CD4-positive, alpha-beta T cell (primary cell): ENCODE measurements at regions not wholly inside any gene's neighbourhood (a gene's known extent, or its start where the extent isn't known, plus 50 kb on each side); places are given as distances from the start of the nearest gene placed in this dataset.
A peak's percentile ranks its signal among the peaks of the same experiment; 100 is the strongest.

Experiments
- ATAC-seq: fragments of 200-7000 bp; cut with Tn5 transposase; one replicate; pipeline ENCODE4 v1.10.0; 2022; ENCODE audit warnings: mild to moderate bottlenecking; ENCODE audit not compliant: poor library complexity
- CTCF ChIA-PET: fragments of 350-600 bp; sonication (Branson Sonifier 250); formaldehyde crosslinking; loops from one replicate; lab custom pipeline; 2021; ENCODE audit warnings: antibody characterized with exemption, inconsistent platforms; lab: Charles Lee
- POLR2A ChIA-PET: fragments of 350-600 bp; sonication (Branson Sonifier 250); formaldehyde crosslinking; loops from one replicate; lab custom pipeline; 2021; ENCODE audit warnings: antibody characterized with exemption, inconsistent platforms; lab: Charles Lee
- DNase-seq, 14 experiments: peaks; one replicate each; pipeline ENCODE4 v3.0.0-alpha.2; 2013 to 2020; ENCODE audit warnings: mixed read lengths in 2 of 14
- H3K27ac ChIP-seq, 2 donors: one replicate each; pipeline versions ENCODE4 v1.5.1 to v1.7.0; 2013; ENCODE audit warnings: low read length in 2 of 2, low read depth in 1 of 2, mild to moderate bottlenecking in 1 of 2
- H3K27me3 ChIP-seq, 2 experiments: 1 replicate in 1 of 2; 2 replicates in 1 of 2; pipeline versions ENCODE4 v1.6.1 to v1.7.0; 2013; ENCODE audit warnings: low read length in 2 of 2, control low read depth in 1 of 2, mild to moderate bottlenecking in 1 of 2, moderate library complexity in 1 of 2; ENCODE audit not compliant: insufficient read depth in 2 of 2, control insufficient read depth in 1 of 2
- H3K36me3 ChIP-seq: one replicate; pipeline ENCODE4 v1.6.1; 2013; ENCODE audit warnings: low read length, control low read depth; ENCODE audit not compliant: insufficient read depth
- H3K4me1 ChIP-seq: one replicate; pipeline ENCODE4 v1.6.1; 2013; ENCODE audit warnings: low read length, control low read depth; ENCODE audit not compliant: insufficient read depth
- H3K4me3 ChIP-seq: one replicate; pipeline ENCODE4 v1.5.1; 2013; ENCODE audit warnings: mild to moderate bottlenecking, low read length, moderate library complexity
- H3K9me3 ChIP-seq, 2 experiments: 1 replicate in 1 of 2; 2 replicates in 1 of 2; pipeline versions ENCODE4 v1.6.1 to v1.7.0; 2013; ENCODE audit warnings: low read length in 2 of 2, mild to moderate bottlenecking in 2 of 2, control low read depth in 1 of 2, moderate library complexity in 1 of 2; ENCODE audit not compliant: control insufficient read depth in 1 of 2, insufficient read depth in 1 of 2
- H3K27ac Mint-ChIP-seq: one replicate; pipeline ENCODE4 v1.8.0; 2020; ENCODE audit warnings: mixed read lengths
- H3K27me3 Mint-ChIP-seq: one replicate; pipeline ENCODE4 v1.8.0; 2021; ENCODE audit warnings: mixed read lengths
- H3K36me3 Mint-ChIP-seq: one replicate; pipeline ENCODE4 v1.8.0; 2021; ENCODE audit warnings: low read depth, mixed read lengths
- H3K4me1 Mint-ChIP-seq: one replicate; pipeline ENCODE4 v1.8.0; 2021; ENCODE audit warnings: low read depth, mixed read lengths
- H3K4me3 Mint-ChIP-seq: one replicate; pipeline ENCODE4 v1.8.0; 2020; ENCODE audit warnings: mild to moderate bottlenecking, mixed read lengths
- H3K9me3 Mint-ChIP-seq: one replicate; pipeline ENCODE4 v1.8.0; 2020; ENCODE audit warnings: mixed read lengths
- intact Hi-C, 2 experiments: fragments of 100-400 bp; cut with DNase I in 1 of 2; cut with micrococcal nuclease in 1 of 2; formaldehyde crosslinking; loops; one replicate each; pipeline versions ENCODE4 v1.15.1 to v1.9.0; 2023 to 2025; cut with DNase I, micrococcal nuclease
- TF ChIP-seq, protein P1 (sequence below): fragments of 200-600 bp; IDR thresholded peaks from one replicate; pipeline ENCODE4 v1.8.0; 2022; ENCODE audit warnings: antibody characterized with exemption, mild to moderate bottlenecking

- no peaks in the 10 kb centered on the region for H3K9me3 Mint-ChIP-seq
- TF ChIP-seq, protein P1, sequence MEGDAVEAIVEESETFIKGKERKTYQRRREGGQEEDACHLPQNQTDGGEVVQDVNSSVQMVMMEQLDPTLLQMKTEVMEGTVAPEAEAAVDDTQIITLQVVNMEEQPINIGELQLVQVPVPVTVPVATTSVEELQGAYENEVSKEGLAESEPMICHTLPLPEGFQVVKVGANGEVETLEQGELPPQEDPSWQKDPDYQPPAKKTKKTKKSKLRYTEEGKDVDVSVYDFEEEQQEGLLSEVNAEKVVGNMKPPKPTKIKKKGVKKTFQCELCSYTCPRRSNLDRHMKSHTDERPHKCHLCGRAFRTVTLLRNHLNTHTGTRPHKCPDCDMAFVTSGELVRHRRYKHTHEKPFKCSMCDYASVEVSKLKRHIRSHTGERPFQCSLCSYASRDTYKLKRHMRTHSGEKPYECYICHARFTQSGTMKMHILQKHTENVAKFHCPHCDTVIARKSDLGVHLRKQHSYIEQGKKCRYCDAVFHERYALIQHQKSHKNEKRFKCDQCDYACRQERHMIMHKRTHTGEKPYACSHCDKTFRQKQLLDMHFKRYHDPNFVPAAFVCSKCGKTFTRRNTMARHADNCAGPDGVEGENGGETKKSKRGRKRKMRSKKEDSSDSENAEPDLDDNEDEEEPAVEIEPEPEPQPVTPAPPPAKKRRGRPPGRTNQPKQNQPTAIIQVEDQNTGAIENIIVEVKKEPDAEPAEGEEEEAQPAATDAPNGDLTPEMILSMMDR = no peak
- Histone ChIP-seq H3K27me3 (peaks cover 0 to 9% of the 10 kb centered on the region in 2 experiments), H3K4me1 (peaks cover 14% of the 10 kb centered on the region), H3K4me3 (no peak overlapping the region), H3K36me3 (no peaks in the 10 kb centered on the region), H3K9me3 (no peaks in the 10 kb centered on the region), H3K27ac (no peak overlapping the region)
- DNase-seq = no peak
- peaks cover 14% of the 10 kb centered on the region for H3K27me3 Mint-ChIP-seq
- ATAC-seq = no peak
- H3K4me3 Mint-ChIP-seq = no peak overlapping the region
- peaks cover 18% of the 10 kb centered on the region for H3K4me1 Mint-ChIP-seq
- H3K36me3 Mint-ChIP-seq = no peaks in the 10 kb centered on the region
- H3K27ac Mint-ChIP-seq = peak overlapping the region; percentile 24
- ChIA-PET CTCF (interaction anchor here (0.7 to 4.6 kb wide), 27 partner anchors 8 to 324 kb away, joined by 3 to 69 read pairs (median 4); partner anchors contain the start of gene MBNL2), POLR2A (interaction anchor here (0.6 to 1.6 kb wide), 4 partner anchors 32 to 323 kb away, joined by 3 to 8 read pairs (median 3); no protein-coding TSS in a partner anchor)
- intact Hi-C loops = no loop called here
Measured at GRCh38 chr13:97109256-97109655, 112.9 kb upstream of the MBNL2 start.

DNA sequence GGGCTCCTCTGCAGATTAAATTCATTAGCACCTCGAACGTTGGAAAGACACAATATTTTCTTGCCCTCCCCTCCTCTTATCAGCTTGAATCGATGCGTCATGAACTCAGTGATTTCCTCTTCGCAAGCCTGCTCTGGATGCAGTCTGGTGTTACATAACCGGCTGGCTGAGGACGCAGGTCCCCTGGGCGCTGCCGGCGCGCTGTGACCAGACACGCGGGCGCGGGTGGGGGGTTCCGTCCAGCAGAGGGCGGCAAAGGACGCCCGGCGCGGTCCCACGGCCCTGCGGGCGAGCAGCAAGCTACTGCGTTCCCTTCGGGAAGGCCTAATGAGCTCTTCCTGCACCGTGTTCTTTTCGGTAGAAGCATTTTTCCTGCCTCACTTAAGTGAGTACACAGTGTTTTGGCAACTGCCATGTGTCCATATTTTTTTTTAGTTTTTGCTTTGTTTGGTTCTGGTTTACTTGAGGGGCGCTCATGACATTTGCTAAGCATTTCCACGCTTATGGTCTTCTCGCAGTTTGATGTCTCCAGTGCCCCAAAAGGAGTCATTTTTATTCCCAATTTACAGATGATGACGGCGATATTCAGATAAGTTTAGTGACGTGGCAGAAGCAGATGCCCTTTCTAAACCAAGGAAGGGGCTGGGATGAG lies 112.2 kb upstream of the MBNL2 start:
- no peaks in the 10 kb centered on the region for H3K9me3 ChIP-seq
- no peaks in the 10 kb centered on the region for H3K36me3 ChIP-seq
- H3K27ac ChIP-seq = no peak overlapping the region
- no peaks in the 10 kb centered on the region for H3K36me3 Mint-ChIP-seq
- H3K4me1 ChIP-seq = peaks cover 14% of the 10 kb centered on the region
- ChIA-PET CTCF (interaction anchor here (0.5 to 4.6 kb wide), 38 partner anchors 9 to 832 kb away, joined by 3 to 69 read pairs (median 4); partner anchors contain the start of gene MBNL2), POLR2A (interaction anchor here (0.6 to 1.6 kb wide), 9 partner anchors 32 to 323 kb away, joined by 3 to 8 read pairs (median 3); partner anchors contain the start of gene MBNL2)
- H3K27ac Mint-ChIP-seq = peak overlapping the region; percentile 24
- intact Hi-C loops = loop anchor here (1.0 to 5.0 kb wide), 4 partner anchors 112 to 249 kb away; partner anchors contain the start of gene MBNL2 (in 1 of the 2)
- peaks cover 10% of the 10 kb centered on the region for H3K27me3 Mint-ChIP-seq
- H3K4me1 Mint-ChIP-seq = peaks cover 18% of the 10 kb centered on the region
- DNase-seq (peak; percentile 60 to 89 (median 76)), ATAC-seq (peak; percentile 91)
- H3K27me3 ChIP-seq = peaks cover 2 to 9% of the 10 kb centered on the region in 2 experiments
- H3K4me3 Mint-ChIP-seq = peak overlapping the region; percentile 39
- TF ChIP-seq, protein P1 = peak; percentile 91
- no peak overlapping the region for H3K4me3 ChIP-seq
- no peaks in the 10 kb centered on the region for H3K9me3 Mint-ChIP-seq

GRCh38 chr13:97110936-97111335 lies 111.2 kb upstream of the MBNL2 start:
- peaks cover 2 to 9% of the 10 kb centered on the region in 2 experiments for H3K27me3 ChIP-seq
- H3K9me3 Mint-ChIP-seq = no peaks in the 10 kb centered on the region
- CTCF ChIA-PET = interaction anchor here (1.2 to 4.6 kb wide), 5 partner anchors 14 to 249 kb away, joined by 3 to 69 read pairs (median 26); no protein-coding TSS in a partner anchor
- no peak overlapping the region for H3K4me3 Mint-ChIP-seq
- H3K36me3 Mint-ChIP-seq = no peaks in the 10 kb centered on the region
- POLR2A ChIA-PET = interaction anchor here (1.0 kb wide), 1 partner anchor 241 kb away, joined by 3 read pairs; no protein-coding TSS in a partner anchor
- no peaks in the 10 kb centered on the region for H3K9me3 ChIP-seq
- no peak overlapping the region for H3K27ac Mint-ChIP-seq
- H3K36me3 ChIP-seq = no peaks in the 10 kb centered on the region
- TF ChIP-seq, protein P1 = no peak
- DNase-seq (no peak), ATAC-seq (no peak)
- no peak overlapping the region for H3K4me3 ChIP-seq
- no peak overlapping the region for H3K27ac ChIP-seq
- intact Hi-C loops = loop anchor here (1.0 to 5.0 kb wide), 4 partner anchors 111 to 248 kb away; partner anchors contain the start of gene MBNL2 (in 1 of the 2)
- peaks cover 18% of the 10 kb centered on the region for H3K4me1 Mint-ChIP-seq
- H3K27me3 Mint-ChIP-seq = peaks cover 11% of the 10 kb centered on the region
- H3K4me1 ChIP-seq = peaks cover 14% of the 10 kb centered on the region
